HUES64 (cell line): ENCODE measurements at regions not wholly inside any gene's neighbourhood (a gene's known extent, or its start where the extent isn't known, plus 50 kb on each side); places are given as distances from the start of the nearest gene placed in this dataset.

ENCODE experiments used
- H3K27ac ChIP-seq: 2 replicates; pipeline ENCODE4 v1.7.0; 2013; ENCODE audit warnings: low read depth, low read length, inconsistent platforms
- H3K27me3 ChIP-seq: 2 replicates; pipeline ENCODE4 v1.6.1; 2013; ENCODE audit warnings: mild to moderate bottlenecking, low read length; ENCODE audit not compliant: insufficient read depth
- H3K36me3 ChIP-seq: 2 replicates; pipeline ENCODE4 v1.6.1; 2013; ENCODE audit warnings: mild to moderate bottlenecking, low read length; ENCODE audit not compliant: insufficient read depth
- H3K4me1 ChIP-seq: 2 replicates; pipeline ENCODE4 v1.6.1; 2013; ENCODE audit warnings: mild to moderate bottlenecking, low read length, moderate library complexity; ENCODE audit not compliant: insufficient read depth
- H3K4me3 ChIP-seq: 2 replicates; pipeline ENCODE4 v1.5.1; 2013; ENCODE audit warnings: mild to moderate bottlenecking, low read length, moderate library complexity
- H3K9ac ChIP-seq: 2 replicates; pipeline ENCODE4 v1.6.1; 2013; ENCODE audit warnings: mild to moderate bottlenecking, low read depth, low read length
- H3K9me3 ChIP-seq: 2 replicates; pipeline ENCODE4 v1.6.1; 2013; ENCODE audit warnings: low read depth, low read length; ENCODE audit not compliant: insufficient read depth
- WGBS: fragments of 150-250, 120-280 bp; methylation state at CpG from one replicate; pipeline ENCODE4 v1.1.7; 2013; ENCODE audit warnings: missing lambda C conversion rate; 5-methylcytosine and 5-hydroxymethylcytosine counted together

- Histone ChIP-seq H3K4me1 (peaks cover 45% of the 10 kb centered on the region), H3K36me3 (no peaks in the 10 kb centered on the region), H3K27ac (peak overlapping the region; percentile 59; the same call in 1 of the 2 replicates), H3K4me3 (no peak overlapping the region), H3K27me3 (no peaks in the 10 kb centered on the region), H3K9me3 (peaks cover 23% of the 10 kb centered on the region), H3K9ac (no peak overlapping the region)
- 7% methylated on average over 3 of the region's 3 CpGs for WGBS
Observed at GRCh38 chr6:90435207-90435899, 138.7 kb upstream of the BACH2 start.

- WGBS: 93% methylated on average over 1 of the region's 1 CpG
- H3K36me3 ChIP-seq: no peaks in the 10 kb centered on the region
- H3K27ac ChIP-seq: no peak overlapping the region
- H3K9me3 ChIP-seq: peaks cover 35% of the 10 kb centered on the region
- peaks cover 37% of the 10 kb centered on the region for H3K4me1 ChIP-seq
- H3K4me3 ChIP-seq: no peak overlapping the region
- no peaks in the 10 kb centered on the region for H3K27me3 ChIP-seq
- no peak overlapping the region for H3K9ac ChIP-seq
Observed at GRCh38 chr6:90434094-90434493, 137.5 kb upstream of the BACH2 start.

GRCh38 chr6:90432937-90433336, 136.3 kb upstream of the BACH2 start:
- Histone ChIP-seq H3K4me3 (no peak overlapping the region), H3K27ac (no peak overlapping the region), H3K9ac (no peak overlapping the region), H3K36me3 (no peaks in the 10 kb centered on the region), H3K4me1 (peaks cover 32% of the 10 kb centered on the region), H3K9me3 (peaks cover 37% of the 10 kb centered on the region), H3K27me3 (no peaks in the 10 kb centered on the region)

- Histone ChIP-seq H3K4me3 (no peak overlapping the region), H3K27me3 (no peaks in the 10 kb centered on the region), H3K27ac (no peak overlapping the region), H3K9me3 (peaks cover 37% of the 10 kb centered on the region), H3K36me3 (no peaks in the 10 kb centered on the region), H3K4me1 (peaks cover 26% of the 10 kb centered on the region), H3K9ac (no peak overlapping the region)
- 95% methylated on average over 3 of the region's 3 CpGs for WGBS
Observed at GRCh38 chr6:90432041-90432775, 135.6 kb upstream of the BACH2 start.

GRCh38 chr6:90431576-90431975, 134.9 kb upstream of the BACH2 start:
- Histone ChIP-seq H3K4me1 (peaks cover 20% of the 10 kb centered on the region), H3K9me3 (peaks cover 37% of the 10 kb centered on the region), H3K9ac (no peak overlapping the region), H3K27ac (no peak overlapping the region), H3K36me3 (no peaks in the 10 kb centered on the region), H3K27me3 (no peaks in the 10 kb centered on the region), H3K4me3 (no peak overlapping the region)

- Histone ChIP-seq H3K27me3 (no peaks in the 10 kb centered on the region), H3K36me3 (no peaks in the 10 kb centered on the region), H3K4me1 (peaks cover 1% of the 10 kb centered on the region; the same call in 1 of the 2 replicates), H3K27ac (no peak overlapping the region), H3K9ac (no peak overlapping the region), H3K9me3 (peaks cover 37% of the 10 kb centered on the region), H3K4me3 (no peak overlapping the region)
Observed at GRCh38 chr6:90429713-90430112, 133.1 kb upstream of the BACH2 start.

GRCh38 chr6:90428514-90428913, 131.9 kb upstream of the BACH2 start:
- H3K27ac ChIP-seq: no peak overlapping the region
- H3K36me3 ChIP-seq: no peaks in the 10 kb centered on the region
- H3K27me3 ChIP-seq: no peaks in the 10 kb centered on the region
- H3K4me1 ChIP-seq: no peaks in the 10 kb centered on the region
- 98% methylated on average over 1 of the region's 1 CpG for WGBS
- H3K9me3 ChIP-seq: peaks cover 25% of the 10 kb centered on the region
- no peak overlapping the region for H3K9ac ChIP-seq
- H3K4me3 ChIP-seq: no peak overlapping the region

- Histone ChIP-seq H3K27me3 (no peaks in the 10 kb centered on the region), H3K27ac (no peak overlapping the region), H3K4me1 (no peaks in the 10 kb centered on the region), H3K9ac (no peak overlapping the region), H3K4me3 (no peak overlapping the region), H3K9me3 (peaks cover 13% of the 10 kb centered on the region), H3K36me3 (no peaks in the 10 kb centered on the region)
- 91% methylated on average over 5 of the region's 5 CpGs for WGBS
Observed at GRCh38 chr6:90425161-90425641, 128.6 kb upstream of the BACH2 start.

GRCh38 chr6:90424580-90424979, 127.9 kb upstream of the BACH2 start:
- H3K9me3 ChIP-seq: peaks cover 7% of the 10 kb centered on the region
- no peak overlapping the region for H3K27ac ChIP-seq
- H3K4me1 ChIP-seq: no peaks in the 10 kb centered on the region
- no peak overlapping the region for H3K4me3 ChIP-seq
- no peak overlapping the region for H3K9ac ChIP-seq
- no peaks in the 10 kb centered on the region for H3K36me3 ChIP-seq
- H3K27me3 ChIP-seq: no peaks in the 10 kb centered on the region

- no peak overlapping the region for H3K9ac ChIP-seq
- H3K4me3 ChIP-seq: no peak overlapping the region
- H3K36me3 ChIP-seq: no peaks in the 10 kb centered on the region
- 100% methylated on average over 1 of the region's 1 CpG for WGBS
- no peak overlapping the region for H3K27ac ChIP-seq
- H3K9me3 ChIP-seq: no peaks in the 10 kb centered on the region
- no peaks in the 10 kb centered on the region for H3K4me1 ChIP-seq
- no peaks in the 10 kb centered on the region for H3K27me3 ChIP-seq
Observed at GRCh38 chr6:90421666-90422065, 125.0 kb upstream of the BACH2 start.

- WGBS: 91% methylated on average over 6 of the region's 6 CpGs
- Histone ChIP-seq H3K9ac (no peak overlapping the region), H3K9me3 (no peaks in the 10 kb centered on the region), H3K36me3 (no peaks in the 10 kb centered on the region), H3K27ac (no peak overlapping the region), H3K4me3 (no peak overlapping the region), H3K4me1 (no peaks in the 10 kb centered on the region), H3K27me3 (no peaks in the 10 kb centered on the region)
Observed at GRCh38 chr6:90420500-90420899, 123.9 kb upstream of the BACH2 start.
